Neural cell (in vitro differentiated cells): ENCODE measurements at regions not wholly inside any gene's neighbourhood (a gene's known extent, or its start where the extent isn't known, plus 50 kb on each side); places are given as distances from the start of the nearest gene placed in this dataset.

Experiments used
- H2AFZ ChIP-seq: fragments of 200-600, 300-800 bp; sonication (generic), shearing (Covaris generic); 2 replicates; pipeline ENCODE4 v1.6.0; 2014; ENCODE audit warnings: low read depth, mild to moderate bottlenecking, antibody characterized with exemption, low read length, moderate library complexity
- H3F3A ChIP-seq: fragments of 200-600 bp; shearing (Covaris generic); 2 replicates; pipeline ENCODE4 v1.6.1; 2016; ENCODE audit warnings: mild to moderate bottlenecking, moderate library complexity, mixed read lengths, antibody characterized with exemption, low read length; ENCODE audit not compliant: insufficient read depth, poor library complexity, severe bottlenecking
- H3K27ac ChIP-seq: fragments of 200-600, 300-800 bp; sonication (generic), shearing (Covaris generic); 2 replicates; pipeline ENCODE4 v1.5.1; 2014; ENCODE audit warnings: mild to moderate bottlenecking, low read length, moderate library complexity
- H3K27me3 ChIP-seq: fragments of 300-800, 200-600 bp; sonication (generic), shearing (Covaris generic); 2 replicates; pipeline ENCODE4 v1.6.0; 2014; ENCODE audit warnings: mild to moderate bottlenecking, low read depth, low read length, moderate library complexity; ENCODE audit not compliant: insufficient read depth
- H3K36me3 ChIP-seq: fragments of 300-800, 200-600 bp; sonication (generic), shearing (Covaris generic); 2 replicates; pipeline ENCODE4 v1.5.1; 2014; ENCODE audit warnings: mild to moderate bottlenecking, antibody characterized with exemption, low read length, moderate library complexity; ENCODE audit not compliant: insufficient read depth
- H3K4me2 ChIP-seq: fragments of 300-800, 200-600 bp; sonication (generic), shearing (Covaris generic); 2 replicates; pipeline ENCODE4 v1.6.0; 2014; ENCODE audit warnings: mild to moderate bottlenecking, low read length
- H3K4me3 ChIP-seq: fragments of 300-800, 200-600 bp; sonication (generic), shearing (Covaris generic); 2 replicates; pipeline ENCODE4 v1.5.1; 2014; ENCODE audit warnings: mild to moderate bottlenecking, low read length, moderate library complexity
- H3K79me2 ChIP-seq: fragments of 200-600 bp; shearing (Covaris generic); replicated peaks from 2 replicates; pipeline ENCODE4 v1.6.0; 2014; ENCODE audit warnings: mild to moderate bottlenecking, low read length, moderate library complexity; ENCODE audit not compliant: insufficient read depth
- H3K9ac ChIP-seq: fragments of 300-800, 200-600 bp; sonication (generic), shearing (Covaris generic); 2 replicates; pipeline ENCODE4 v1.6.1; 2016; ENCODE audit warnings: mild to moderate bottlenecking, low read length, mixed read lengths
- H3K9me2 ChIP-seq: fragments of 200-600 bp; shearing (Covaris generic); 2 replicates; pipeline ENCODE4 v1.6.1; 2016; ENCODE audit warnings: mild to moderate bottlenecking, low read length, mixed read lengths; ENCODE audit not compliant: insufficient read depth
- H3K9me3 ChIP-seq: fragments of 200-600, 300-800 bp; sonication (generic), shearing (Covaris generic); 2 replicates; pipeline ENCODE4 v1.6.1; 2016; ENCODE audit warnings: mild to moderate bottlenecking, mixed run types, low read length, moderate library complexity, mixed read lengths
- H4K20me1 ChIP-seq: fragments of 200-600 bp; shearing (Covaris generic); 2 replicates; pipeline ENCODE4 v1.6.1; 2016; ENCODE audit warnings: mild to moderate bottlenecking, mixed run types; ENCODE audit not compliant: insufficient read depth
- CTCF ChIP-seq: fragments of 450-650 bp; IDR thresholded peaks from 2 replicates; pipeline ENCODE4 v1.5.1; 2014; ENCODE audit warnings: antibody characterized with exemption, mild to moderate bottlenecking, moderate library complexity; ENCODE audit not compliant: poor library complexity, severe bottlenecking
- EP300 ChIP-seq: fragments of 450-650 bp; conservative IDR thresholded peaks from 2 replicates; pipeline ENCODE4 v1.6.1; 2014; ENCODE audit warnings: antibody characterized with exemption, mild to moderate bottlenecking, moderate library complexity; ENCODE audit not compliant: poor library complexity, severe bottlenecking
- EZH2 ChIP-seq: fragments of 200-600, 300-800 bp; shearing (Covaris generic), sonication (generic); IDR thresholded peaks from 2 replicates; pipeline ENCODE4 v1.6.1; 2014; ENCODE audit warnings: antibody characterized with exemption, low read length, borderline replicate concordance, mild to moderate bottlenecking; ENCODE audit not compliant: insufficient read depth, poor library complexity, severe bottlenecking
- MXI1 ChIP-seq: fragments of 450-650 bp; conservative IDR thresholded peaks from 2 replicates; pipeline ENCODE4 v1.6.1; 2014; ENCODE audit warnings: antibody characterized with exemption, mild to moderate bottlenecking; ENCODE audit not compliant: poor library complexity, severe bottlenecking
- POLR2AphosphoS5 ChIP-seq: IDR thresholded peaks from 2 replicates; pipeline ENCODE4 v1.6.1; 2012
- RAD21 ChIP-seq: fragments of 450-650 bp; conservative IDR thresholded peaks from 2 replicates; pipeline ENCODE4 v1.6.1; 2014; ENCODE audit warnings: antibody characterized with exemption, mild to moderate bottlenecking, moderate library complexity
- REST ChIP-seq: IDR thresholded peaks from 2 replicates; pipeline ENCODE4 v1.6.1; 2012; ENCODE audit warnings: borderline replicate concordance
- SMC3 ChIP-seq: fragments of 450-650 bp; conservative IDR thresholded peaks from 2 replicates; pipeline ENCODE4 v1.6.1; 2014; ENCODE audit warnings: antibody characterized with exemption, mild to moderate bottlenecking, moderate library complexity; ENCODE audit not compliant: poor library complexity
- TAF1 ChIP-seq: IDR thresholded peaks from 2 replicates; pipeline ENCODE4 v1.6.1; 2012; ENCODE audit warnings: low read depth

- Histone ChIP-seq H3K9me3 (peaks cover 3% of the 10 kb centered on the region), H2AFZ (no peak overlapping the region), H3K27me3 (no peaks in the 10 kb centered on the region), H4K20me1 (no peaks in the 10 kb centered on the region), H3K79me2 (peaks cover 6% of the 10 kb centered on the region), H3K9me2 (no peaks in the 10 kb centered on the region), H3F3A (peaks cover 14% of the 10 kb centered on the region), H3K27ac (peak overlapping the region; percentile 98), H3K9ac (no peak overlapping the region), H3K36me3 (no peaks in the 10 kb centered on the region), H3K4me2 (no peak overlapping the region), H3K4me3 (no peak overlapping the region)
- TF ChIP-seq EZH2 (no peak), EP300 (no peak), POLR2AphosphoS5 (no peak), TAF1 (no peak), REST (no peak), SMC3 (no peak), RAD21 (no peak), MXI1 (no peak), CTCF (no peak)
Measured at GRCh38 chr5:71907608-71908145, 188.6 kb downstream of the CARTPT start.

GRCh38 chr5:71910741-71911140, 191.7 kb downstream of the CARTPT start:
- TF ChIP-seq TAF1 (no peak), REST (no peak), EP300 (no peak), RAD21 (no peak), SMC3 (no peak), EZH2 (no peak), POLR2AphosphoS5 (no peak), CTCF (no peak), MXI1 (no peak)
- H3K9me3 ChIP-seq = peaks cover 3% of the 10 kb centered on the region
- H3K9me2 ChIP-seq = no peaks in the 10 kb centered on the region
- H3K4me2 ChIP-seq = no peak overlapping the region
- peaks cover 6% of the 10 kb centered on the region for H3K79me2 ChIP-seq
- no peak overlapping the region for H3K27ac ChIP-seq
- H2AFZ ChIP-seq = no peak overlapping the region
- no peak overlapping the region for H3K9ac ChIP-seq
- no peaks in the 10 kb centered on the region for H3K27me3 ChIP-seq
- peaks cover 4% of the 10 kb centered on the region for H3F3A ChIP-seq
- no peak overlapping the region for H3K4me3 ChIP-seq
- no peaks in the 10 kb centered on the region for H4K20me1 ChIP-seq
- no peaks in the 10 kb centered on the region for H3K36me3 ChIP-seq
